Nephron (organoid): ENCODE measurements at regions not wholly inside any gene's neighbourhood (a gene's known extent, or its start where the extent isn't known, plus 50 kb on each side); places are given as distances from the start of the nearest gene placed in this dataset.

Experiments
- H3K27ac Mint-ChIP-seq, 3 experiments: 2 replicates each; pipeline ENCODE4 v1.8.0; 2020; ENCODE audit warnings: mixed read lengths in 3 of 3, mild to moderate bottlenecking in 2 of 3, moderate library complexity in 1 of 3
- H3K27me3 Mint-ChIP-seq: 2 replicates; pipeline ENCODE4 v1.8.0; 2021; ENCODE audit warnings: low read depth, mild to moderate bottlenecking, moderate library complexity, mixed read lengths
- H3K36me3 Mint-ChIP-seq: 2 replicates; pipeline ENCODE4 v1.8.0; 2020; ENCODE audit warnings: low read depth, mixed read lengths
- H3K4me1 Mint-ChIP-seq: 2 replicates; pipeline ENCODE4 v1.8.0; 2020; ENCODE audit warnings: mixed read lengths
- H3K4me3 Mint-ChIP-seq, 3 experiments: 2 replicates each; pipeline ENCODE4 v1.8.0; 2020; ENCODE audit warnings: mild to moderate bottlenecking in 3 of 3, mixed read lengths in 3 of 3, moderate library complexity in 2 of 3
- H3K9me3 Mint-ChIP-seq: 2 replicates; pipeline ENCODE4 v1.8.0; 2020; ENCODE audit warnings: mixed read lengths
- CTCF ChIP-seq, 3 experiments: fragments of 200-600 bp; sonication (generic); IDR thresholded peaks; one replicate each; pipeline ENCODE4 v1.5.0; 2021; ENCODE audit warnings: antibody characterized with exemption in 3 of 3; ENCODE audit not compliant: unreplicated experiment in 3 of 3

- Mint-ChIP-seq H3K4me1 (peaks cover 19% of the 10 kb centered on the region), H3K4me3 (no peak overlapping the region), H3K9me3 (no peaks in the 10 kb centered on the region), H3K27ac (no peak overlapping the region), H3K27me3 (no peaks in the 10 kb centered on the region), H3K36me3 (no peaks in the 10 kb centered on the region)
- TF ChIP-seq CTCF (IDR thresholded peaks at IDR 0.05; ENCODE audit: unreplicated experiment in 3 of 3): no peak
These were observed 201.7 kb upstream of the ACTBL2 start for GRCh38 chr5:57684299-57684702.

- no peaks in the 10 kb centered on the region for H3K9me3 Mint-ChIP-seq
- H3K4me3 Mint-ChIP-seq: no peak overlapping the region
- peaks cover 21% of the 10 kb centered on the region for H3K4me1 Mint-ChIP-seq
- peak overlapping the region; percentile 16 to 24 (median 17) for H3K27ac Mint-ChIP-seq
- no peaks in the 10 kb centered on the region for H3K27me3 Mint-ChIP-seq
- TF ChIP-seq CTCF (IDR thresholded peaks at IDR 0.05; ENCODE audit: unreplicated experiment in 3 of 3): no peak
- H3K36me3 Mint-ChIP-seq: no peaks in the 10 kb centered on the region
These were observed 200.5 kb upstream of the ACTBL2 start for GRCh38 chr5:57683036-57683630.

- no peak for TF ChIP-seq CTCF (IDR thresholded peaks at IDR 0.05; ENCODE audit: unreplicated experiment in 3 of 3)
- H3K27ac Mint-ChIP-seq: no peak overlapping the region
- no peak overlapping the region for H3K4me3 Mint-ChIP-seq
- H3K36me3 Mint-ChIP-seq: no peaks in the 10 kb centered on the region
- H3K27me3 Mint-ChIP-seq: no peaks in the 10 kb centered on the region
- peaks cover 20% of the 10 kb centered on the region for H3K4me1 Mint-ChIP-seq
- H3K9me3 Mint-ChIP-seq: no peaks in the 10 kb centered on the region
These were observed 199.3 kb upstream of the ACTBL2 start for GRCh38 chr5:57681942-57682341.

- no peak overlapping the region for H3K4me3 Mint-ChIP-seq
- no peak for TF ChIP-seq CTCF (IDR thresholded peaks at IDR 0.05; ENCODE audit: unreplicated experiment in 3 of 3)
- H3K27me3 Mint-ChIP-seq: no peaks in the 10 kb centered on the region
- peaks cover 30% of the 10 kb centered on the region for H3K4me1 Mint-ChIP-seq
- no peak overlapping the region for H3K27ac Mint-ChIP-seq
- H3K36me3 Mint-ChIP-seq: no peaks in the 10 kb centered on the region
- no peaks in the 10 kb centered on the region for H3K9me3 Mint-ChIP-seq
These were observed 198.1 kb upstream of the ACTBL2 start for GRCh38 chr5:57680686-57681085.

GRCh38 chr5:57677235-57677634 lies 194.6 kb upstream of the ACTBL2 start:
- no peaks in the 10 kb centered on the region for H3K36me3 Mint-ChIP-seq
- peaks cover 24% of the 10 kb centered on the region for H3K4me1 Mint-ChIP-seq
- no peaks in the 10 kb centered on the region for H3K27me3 Mint-ChIP-seq
- H3K9me3 Mint-ChIP-seq: no peaks in the 10 kb centered on the region
- no peak for TF ChIP-seq CTCF (IDR thresholded peaks at IDR 0.05; ENCODE audit: unreplicated experiment in 3 of 3)
- H3K27ac Mint-ChIP-seq: peak overlapping the region; percentile 66 to 94 (median 71)
- H3K4me3 Mint-ChIP-seq: no peak overlapping the region
